Muscle of back (tissue), 3 donors: ENCODE measurements at regions not wholly inside any gene's neighbourhood (a gene's known extent, or its start where the extent isn't known, plus 50 kb on each side); places are given as distances from the start of the nearest gene placed in this dataset.

ENCODE experiments used
- DNase-seq, 3 donors: peaks; one replicate each; pipeline versions ENCODE4 v3.0.0 to v3.0.0-alpha.2; 2013

DNA sequence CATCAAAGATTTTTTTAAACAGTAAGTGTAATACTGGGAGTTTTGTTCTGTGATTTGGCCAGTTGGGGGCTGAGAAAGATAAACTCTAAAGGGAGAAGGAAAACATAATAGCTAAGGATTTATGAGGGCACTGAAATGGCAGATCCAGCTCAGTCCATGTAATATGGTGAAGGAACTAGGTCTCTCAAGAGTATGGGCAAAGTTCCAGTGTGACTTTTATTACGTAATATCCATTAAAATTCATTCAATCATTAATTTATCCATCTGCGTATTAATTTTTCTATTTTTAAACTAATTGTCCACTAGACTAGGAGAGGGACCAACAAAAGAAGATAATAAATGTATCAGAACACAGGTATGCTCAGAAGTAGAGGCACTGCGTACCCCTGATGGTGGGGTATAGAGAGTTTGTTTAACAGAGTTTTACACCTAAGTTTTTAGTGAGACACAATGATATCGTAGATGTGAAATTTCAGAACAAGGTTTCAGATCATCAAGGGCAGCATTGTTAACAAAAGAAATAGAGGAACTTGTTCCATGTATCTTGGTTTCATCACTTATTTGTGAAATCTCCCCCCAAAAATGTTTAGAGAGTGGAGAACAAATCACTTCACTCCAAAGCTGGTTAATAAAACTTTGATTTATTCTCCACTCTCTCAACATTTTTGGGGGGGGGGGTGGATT is 351.1 kb downstream of the GRXCR1 start:
- no peak for DNase-seq

DNA sequence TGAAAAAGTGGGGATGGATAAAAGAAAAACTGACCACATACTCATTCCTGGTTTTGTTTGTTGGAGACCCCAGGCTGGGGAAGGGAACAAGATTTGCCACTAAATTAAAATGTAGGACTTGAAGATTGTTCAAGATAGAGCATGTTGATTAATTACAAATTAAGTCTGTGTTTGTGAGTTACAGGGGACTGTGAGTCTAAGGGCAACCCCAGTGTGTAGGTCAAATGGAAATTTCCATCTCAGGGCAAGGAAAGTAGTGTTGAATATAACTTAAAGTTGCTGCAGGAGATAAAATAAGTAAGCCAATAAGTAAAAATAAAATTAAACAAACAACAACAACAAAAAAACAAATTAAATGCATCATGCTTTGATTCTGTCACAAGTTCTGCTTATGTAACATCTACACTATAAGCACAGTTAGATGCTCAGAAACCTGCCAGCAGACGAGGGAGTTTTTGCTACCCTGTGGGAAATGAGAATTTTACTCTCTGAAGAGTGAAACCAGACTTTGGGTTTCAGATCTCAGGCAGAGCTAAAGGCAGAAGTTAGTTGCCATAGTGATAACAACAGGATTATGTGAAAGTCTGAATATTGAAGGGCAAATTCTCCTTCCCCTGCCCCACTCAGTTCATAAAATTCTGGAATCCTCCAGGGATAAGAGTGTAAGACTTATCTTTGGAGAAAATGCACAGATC is 352.3 kb downstream of the GRXCR1 start:
- no peak for DNase-seq

DNA sequence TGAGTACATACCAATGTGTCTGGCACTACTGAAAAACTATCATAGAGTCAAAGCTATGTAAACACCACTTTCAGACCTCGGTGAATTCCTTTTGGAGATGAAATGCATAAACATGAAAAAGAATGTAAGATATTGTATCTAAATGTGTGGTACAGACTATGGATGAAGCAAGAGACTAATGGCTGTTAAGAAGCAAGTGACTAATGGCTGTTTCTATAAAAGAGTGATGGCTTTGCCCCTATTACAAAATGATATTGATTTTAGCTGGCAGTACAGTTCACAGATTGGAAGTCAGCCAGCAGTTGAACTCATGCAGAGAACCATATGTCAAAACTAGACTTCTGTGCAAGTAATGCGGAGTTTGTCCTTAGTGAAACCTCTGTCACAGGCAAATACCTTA is 359.3 kb downstream of the GRXCR1 start:
- no peak for DNase-seq

DNA sequence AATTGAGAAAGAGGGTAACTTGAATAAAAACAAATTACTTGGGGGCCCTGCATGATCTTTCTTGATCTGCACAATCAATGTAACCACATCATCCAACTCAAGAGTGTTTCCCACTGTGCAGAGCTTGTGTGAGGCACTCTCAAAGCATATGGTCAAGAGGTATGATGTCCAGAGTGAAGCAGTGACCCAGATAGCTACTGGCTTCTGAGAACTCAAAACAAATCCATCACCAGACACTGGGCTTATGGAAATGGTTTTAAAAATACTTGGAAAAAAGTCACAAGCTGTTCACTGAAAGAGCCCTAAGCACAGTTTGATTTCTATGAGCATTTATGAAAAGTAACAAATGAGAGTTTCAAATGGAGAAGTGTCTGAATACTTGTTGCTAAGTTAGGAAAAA is 361.0 kb downstream of the GRXCR1 start:
- DNase-seq: no peak

DNA sequence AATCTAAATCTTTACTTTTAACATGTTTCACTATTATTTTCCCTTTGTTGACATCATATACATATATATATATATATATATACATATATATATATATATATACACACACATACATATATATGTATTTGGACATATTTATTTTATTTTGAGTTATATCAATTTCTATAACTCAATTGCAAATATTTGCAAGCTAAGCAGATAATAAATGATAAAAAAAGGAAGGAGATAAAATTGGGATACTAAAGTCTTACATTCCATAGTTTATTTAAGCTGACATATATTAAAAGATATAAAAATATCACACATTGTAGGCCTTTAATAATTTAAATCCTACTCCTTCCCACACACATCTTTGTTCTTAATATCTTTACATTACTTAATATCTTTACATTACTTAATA is 372.2 kb downstream of the GRXCR1 start:
- DNase-seq: no peak

DNA sequence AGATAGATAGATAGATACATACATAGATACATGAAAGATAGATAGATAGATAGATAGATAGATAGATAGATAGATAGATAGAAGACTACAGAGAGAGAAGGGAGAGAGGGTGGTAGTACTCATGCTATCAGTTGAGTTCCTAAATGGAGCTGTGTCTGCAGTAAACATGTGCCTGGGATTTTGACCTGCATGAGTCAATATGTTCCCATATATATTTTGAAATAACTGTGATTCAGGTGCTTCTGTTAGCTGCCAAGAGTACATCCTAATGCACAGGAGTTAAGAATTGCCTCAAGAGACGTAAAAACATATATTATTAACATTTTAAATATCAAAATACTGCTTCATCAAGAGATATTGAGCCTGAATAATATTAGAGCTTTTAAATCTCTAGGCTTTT is 379.4 kb downstream of the GRXCR1 start:
- no peak for DNase-seq

DNA sequence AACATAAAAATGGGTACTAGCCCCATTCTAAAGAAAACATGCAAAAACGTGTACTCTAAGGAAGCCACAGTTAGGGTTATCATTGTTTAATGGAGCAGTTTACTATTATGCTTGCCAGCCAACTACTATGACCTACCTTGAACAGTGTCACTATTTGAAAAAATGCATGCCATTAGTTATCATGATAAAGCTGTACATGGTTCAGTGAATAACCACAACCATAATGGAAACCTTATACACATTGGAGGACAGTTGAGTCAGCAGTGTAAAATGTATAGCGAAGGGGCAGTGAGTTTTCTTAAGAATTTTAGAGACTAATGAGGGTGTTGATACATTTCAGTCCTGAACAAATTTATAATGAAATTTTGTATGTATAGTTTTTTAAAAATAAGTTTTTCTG is 381.9 kb downstream of the GRXCR1 start:
- DNase-seq: no peak

DNA sequence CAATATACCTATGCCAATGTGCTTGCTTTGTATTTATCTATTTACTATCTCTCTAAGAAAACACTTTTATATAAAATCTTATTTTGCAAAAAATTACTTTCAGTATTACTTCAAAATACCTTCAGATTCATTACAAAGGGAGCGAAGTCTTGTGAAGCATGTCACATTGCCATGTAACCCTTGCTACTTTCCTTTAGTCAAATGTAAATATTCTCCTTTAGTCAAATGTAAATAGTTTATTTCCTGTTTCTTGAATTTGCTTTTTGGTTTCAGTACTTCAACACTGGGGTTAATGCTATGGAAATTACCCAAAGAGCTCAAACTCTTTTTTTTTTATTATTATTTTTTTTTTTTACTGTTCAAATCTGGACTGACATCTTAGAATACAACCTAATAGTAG is 383.3 kb downstream of the GRXCR1 start:
- no peak for DNase-seq

DNA sequence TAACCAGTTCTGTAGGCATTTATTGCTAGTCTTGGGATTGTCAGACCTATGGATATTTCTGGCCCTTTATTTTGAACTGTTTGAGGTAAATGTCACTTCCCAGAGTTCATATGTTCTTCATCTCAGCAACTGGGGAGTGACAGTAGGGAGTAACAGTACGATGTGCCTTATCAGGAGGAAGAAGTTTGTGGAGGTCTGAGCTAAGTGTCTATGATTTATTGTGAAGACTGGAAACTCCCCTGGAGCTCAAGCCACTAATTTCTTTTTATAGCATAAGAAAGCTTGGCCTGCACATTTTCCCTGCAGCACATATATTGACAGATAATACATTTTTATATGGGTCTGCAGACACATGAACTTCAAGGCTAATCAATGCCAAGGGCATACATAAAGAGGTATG is 383.8 kb downstream of the GRXCR1 start:
- no peak for DNase-seq

DNA sequence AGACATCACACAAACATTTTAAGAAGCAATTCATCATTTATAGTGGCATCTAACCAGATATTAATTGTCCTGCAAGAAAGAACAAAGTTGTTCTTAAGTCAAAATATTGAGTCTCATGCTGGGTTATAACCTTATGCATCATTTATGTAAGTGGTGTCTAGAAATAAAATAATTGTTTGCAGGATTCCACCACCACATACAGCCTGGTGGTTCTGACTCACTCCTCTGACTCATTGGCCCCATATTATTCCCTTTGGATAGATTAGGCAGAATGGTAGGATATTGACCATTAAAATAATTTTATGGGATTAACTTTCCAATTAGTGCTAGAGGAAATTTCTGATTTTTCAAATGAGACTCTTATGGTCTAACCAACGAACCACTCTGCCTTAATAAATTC is 384.5 kb downstream of the GRXCR1 start:
- DNase-seq: peak in 1 of 3 donors; percentile 16

DNA sequence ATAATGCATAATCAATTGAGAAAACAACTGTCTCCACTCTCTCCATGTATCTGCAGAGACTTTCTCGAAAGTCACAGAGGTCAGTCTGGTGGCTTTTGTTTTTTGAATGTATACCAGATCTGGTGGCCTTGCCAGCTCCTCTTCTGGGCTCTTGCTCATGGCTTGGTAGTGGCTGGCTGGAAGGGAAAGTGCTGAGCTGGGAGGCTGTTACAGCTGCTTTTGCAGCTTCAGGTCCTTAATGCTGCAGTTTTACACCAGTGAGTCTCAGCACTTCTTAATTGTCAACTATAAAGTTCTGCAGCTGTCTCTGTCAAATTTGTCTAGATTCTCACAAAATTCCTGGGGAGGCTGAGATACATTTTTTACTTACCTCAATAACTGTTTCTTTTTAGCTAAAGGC is 390.0 kb downstream of the GRXCR1 start:
- DNase-seq: no peak

DNA sequence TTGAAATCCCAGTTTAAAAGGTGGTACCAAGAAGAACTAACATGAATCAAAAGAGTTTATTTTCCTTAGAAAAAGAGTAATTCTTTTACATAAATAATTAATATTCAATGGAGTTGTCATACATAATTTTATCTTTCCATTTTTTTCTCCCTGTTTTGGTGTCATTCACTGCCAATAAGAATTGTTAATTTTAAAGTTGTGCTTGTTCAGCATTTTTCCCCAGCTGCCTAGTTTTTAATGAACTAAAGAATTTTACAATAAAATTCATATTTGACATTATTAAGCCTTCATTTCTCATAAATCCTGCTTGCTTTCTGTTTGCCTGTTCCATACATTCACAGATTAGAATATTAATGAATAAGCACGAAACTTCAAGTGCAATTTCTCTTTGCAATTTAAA is 393.6 kb downstream of the GRXCR1 start:
- DNase-seq: no peak

DNA sequence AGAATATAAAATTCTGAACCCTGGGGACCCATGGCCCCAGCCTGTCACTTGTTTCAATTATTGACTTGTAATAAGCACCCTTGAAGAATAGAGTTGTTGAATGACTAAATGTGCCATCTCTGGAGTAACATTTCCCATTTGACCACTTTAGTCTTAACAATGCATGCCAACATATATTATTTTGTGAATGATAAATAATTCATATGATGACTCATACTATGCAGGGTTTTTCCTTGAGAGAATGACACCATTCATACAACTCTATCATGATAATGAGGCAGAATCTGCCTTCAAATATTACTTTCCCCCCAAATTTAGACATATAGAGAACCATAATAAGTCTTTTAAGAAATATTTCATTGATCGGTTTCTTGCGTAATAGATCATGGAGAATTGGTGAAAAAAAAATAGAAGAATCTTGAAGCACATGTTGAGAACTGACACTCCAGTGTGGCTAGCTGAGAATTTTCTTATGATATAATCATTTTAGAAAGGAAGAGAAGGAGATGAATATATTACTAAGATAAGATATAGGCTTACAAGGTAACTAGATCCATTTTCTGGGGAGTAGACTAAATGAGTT is 404.5 kb downstream of the GRXCR1 start:
- DNase-seq: no peak

DNA sequence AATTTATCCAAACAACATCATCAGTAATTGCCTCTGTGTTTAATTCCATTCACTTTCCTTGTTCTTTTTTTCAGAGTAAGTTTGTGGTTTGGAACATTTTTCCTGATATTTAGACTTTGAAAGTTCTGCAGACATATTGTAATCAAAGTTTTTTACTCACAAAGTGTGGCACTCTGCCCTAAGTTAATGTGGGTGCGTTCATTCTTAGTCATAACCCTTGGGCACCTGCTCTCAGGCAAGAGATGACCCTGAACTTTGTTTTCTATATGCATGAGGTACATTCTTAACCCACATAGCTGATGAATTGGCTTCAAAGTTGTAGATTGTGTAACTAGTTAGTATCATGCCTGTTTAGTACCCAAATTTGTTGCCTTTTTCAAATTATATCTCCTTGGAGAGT is 424.3 kb downstream of the GRXCR1 start:
- DNase-seq: no peak

DNA sequence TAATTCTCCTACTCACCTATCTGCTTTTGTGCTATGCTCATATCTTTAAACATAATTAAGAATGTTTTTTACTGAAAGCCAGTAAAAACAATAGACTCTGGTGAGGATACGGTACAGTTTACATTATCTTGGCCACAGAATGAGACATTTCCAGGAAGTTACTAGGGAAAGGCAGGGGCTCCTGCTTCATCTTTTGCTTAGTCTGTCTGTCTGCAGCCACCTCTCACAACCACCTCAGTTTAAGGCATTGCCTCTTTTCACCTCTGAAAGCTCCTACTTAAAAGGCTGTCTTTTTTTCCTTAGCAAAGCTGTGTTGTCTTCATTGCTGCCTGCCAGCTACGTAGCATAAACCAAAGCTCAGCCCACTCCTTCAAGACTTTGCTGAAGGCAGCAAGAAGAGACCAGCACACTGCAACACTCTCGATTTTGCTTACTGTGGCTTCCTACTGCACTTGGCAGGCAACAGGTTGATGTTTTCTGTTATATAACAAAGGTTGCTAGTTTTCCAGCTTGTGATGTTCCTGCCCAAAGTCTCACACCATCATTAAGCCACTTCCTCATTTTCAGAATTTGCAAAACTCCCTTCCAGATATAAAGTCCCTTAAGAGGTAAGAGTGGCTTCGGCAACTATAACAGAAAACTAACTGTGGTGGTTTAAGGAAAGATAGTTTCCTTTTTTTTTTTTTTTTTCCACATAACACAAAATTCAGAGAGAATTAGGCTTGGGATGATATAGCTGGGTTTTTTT is 432.9 kb downstream of the GRXCR1 start:
- DNase-seq: no peak

DNA sequence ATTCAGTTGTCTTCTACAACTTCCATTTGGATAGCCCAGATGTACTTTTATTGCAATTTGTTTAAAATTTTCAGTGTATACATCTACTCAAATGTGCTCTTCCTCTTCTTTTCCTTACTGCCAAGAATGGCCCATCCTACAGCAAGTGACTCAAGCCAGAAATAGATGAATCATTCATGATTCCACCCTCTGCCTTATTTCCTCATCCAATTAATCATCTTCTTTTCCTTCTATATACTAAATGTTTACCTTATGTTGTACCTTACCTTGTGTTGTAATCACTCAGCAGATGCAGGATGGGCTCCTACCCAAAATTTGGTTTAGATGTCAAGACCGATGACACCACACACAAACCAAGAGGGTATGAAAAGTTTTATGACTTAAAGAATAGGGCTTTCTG is 437.8 kb downstream of the GRXCR1 start:
- DNase-seq: peak in 1 of 3 donors; percentile 36

DNA sequence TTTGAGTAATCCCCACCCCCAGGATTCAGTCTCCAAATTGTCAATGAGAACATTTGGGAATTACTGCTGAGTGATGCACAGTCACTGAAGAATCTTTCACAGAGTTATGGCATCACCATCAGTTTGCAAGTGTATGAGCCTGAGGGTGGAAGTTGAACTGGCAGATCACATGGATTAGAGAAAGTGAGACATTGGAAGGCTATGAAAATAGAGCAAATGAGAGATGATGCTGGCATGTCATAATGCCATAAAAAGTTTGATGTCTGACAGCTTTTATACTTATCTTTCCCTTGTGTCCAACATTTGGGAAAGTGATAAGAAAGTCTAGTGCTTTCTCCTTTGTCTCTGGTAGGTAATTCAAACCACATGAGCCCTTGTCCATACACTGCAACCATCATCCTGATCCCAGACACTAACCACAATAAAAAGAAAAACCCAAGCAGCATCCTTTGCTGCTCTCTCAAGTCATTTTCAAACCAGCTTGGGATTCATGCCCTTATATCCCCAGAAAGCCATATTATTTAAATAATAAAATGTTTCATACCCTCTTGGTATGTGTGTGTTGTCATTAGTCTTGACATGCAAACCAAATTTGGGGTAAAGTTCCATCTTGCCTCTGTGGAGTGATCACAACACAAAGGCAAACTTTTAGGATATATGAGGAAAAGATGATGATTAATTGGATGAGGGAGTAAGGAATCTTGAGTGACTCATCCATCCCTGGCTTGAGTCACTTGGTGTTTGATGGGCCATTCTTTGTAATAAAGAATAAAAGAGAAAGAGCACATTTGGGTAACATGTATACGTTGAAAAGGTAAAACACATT is 438.9 kb downstream of the GRXCR1 start:
- DNase-seq: peak in 1 of 3 donors; percentile 75

DNA sequence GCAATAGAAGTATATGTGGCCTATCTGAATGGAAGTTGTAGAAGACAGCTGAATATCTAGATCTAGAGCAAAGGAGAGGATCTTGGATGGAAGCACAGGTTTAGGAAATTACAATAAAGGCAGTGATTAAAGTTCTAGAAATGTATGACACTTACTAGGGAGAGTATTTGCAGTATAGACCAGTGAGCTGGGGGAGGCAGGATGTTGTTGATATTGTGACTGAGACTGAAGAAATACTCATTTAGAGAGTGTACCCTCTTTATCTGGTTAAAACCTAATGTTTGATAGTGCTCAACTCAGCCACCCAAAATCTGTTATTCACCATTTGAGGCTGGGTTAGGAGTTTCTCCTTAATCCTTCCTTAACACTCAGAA is 439.5 kb downstream of the GRXCR1 start:
- no peak for DNase-seq

DNA sequence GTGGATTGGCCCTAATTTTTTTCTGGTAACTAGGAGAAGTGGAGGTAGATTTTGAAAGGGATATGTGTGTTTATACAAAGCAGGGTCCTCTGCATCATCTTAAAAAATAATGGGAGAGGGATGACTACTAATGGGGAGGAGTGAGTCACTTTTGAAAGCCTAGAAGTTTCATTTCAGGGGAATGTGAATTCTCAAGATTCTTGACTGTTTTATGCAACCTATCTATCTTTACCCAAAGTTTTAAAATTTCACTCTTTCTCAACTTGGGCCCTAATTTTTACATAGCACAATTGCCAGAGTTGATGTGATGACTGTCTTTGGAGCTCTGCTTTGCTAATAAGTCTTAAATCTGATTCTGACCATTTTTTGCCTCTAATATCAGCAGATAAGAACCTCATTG is 445.2 kb downstream of the GRXCR1 start:
- no peak for DNase-seq

DNA sequence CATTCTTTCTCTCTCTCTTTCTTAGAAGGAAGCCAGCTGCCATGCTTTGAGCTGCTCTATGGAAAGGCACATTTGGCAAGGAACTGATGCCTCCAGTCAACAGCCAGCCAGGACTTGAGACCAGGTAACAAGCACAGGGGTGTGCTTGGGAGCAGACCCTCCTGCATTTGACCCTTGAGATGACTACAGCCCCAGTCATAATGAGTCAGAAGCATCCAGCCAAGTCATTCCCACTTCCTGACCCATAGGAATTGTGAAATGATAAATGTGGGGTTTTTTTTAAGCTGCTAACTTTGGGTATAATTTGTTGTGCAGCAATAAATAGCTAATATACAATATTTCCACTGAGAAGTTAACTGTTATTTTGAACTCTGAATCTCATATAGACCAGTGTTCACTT is 446.9 kb downstream of the GRXCR1 start:
- peak in 1 of 3 donors; percentile 40 for DNase-seq

DNA sequence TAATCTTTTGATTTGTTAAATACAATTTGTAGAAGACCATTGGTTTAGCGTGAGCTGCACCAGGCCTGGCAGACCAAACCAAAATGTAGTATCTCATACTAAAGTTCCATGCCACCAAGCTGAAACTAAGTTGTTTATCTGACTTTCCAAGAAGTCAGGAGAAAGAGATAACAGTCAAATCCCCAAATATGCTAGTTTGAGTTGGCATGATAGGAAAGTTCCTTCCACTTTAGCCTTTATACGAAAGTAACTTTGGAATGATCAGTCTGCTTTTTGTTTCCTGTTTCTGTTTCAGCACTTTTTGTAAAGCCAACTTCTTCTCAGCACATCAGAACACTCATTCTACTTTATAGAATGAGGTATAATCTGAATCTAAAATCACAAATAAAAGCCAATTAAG is 449.2 kb downstream of the GRXCR1 start:
- no peak for DNase-seq

DNA sequence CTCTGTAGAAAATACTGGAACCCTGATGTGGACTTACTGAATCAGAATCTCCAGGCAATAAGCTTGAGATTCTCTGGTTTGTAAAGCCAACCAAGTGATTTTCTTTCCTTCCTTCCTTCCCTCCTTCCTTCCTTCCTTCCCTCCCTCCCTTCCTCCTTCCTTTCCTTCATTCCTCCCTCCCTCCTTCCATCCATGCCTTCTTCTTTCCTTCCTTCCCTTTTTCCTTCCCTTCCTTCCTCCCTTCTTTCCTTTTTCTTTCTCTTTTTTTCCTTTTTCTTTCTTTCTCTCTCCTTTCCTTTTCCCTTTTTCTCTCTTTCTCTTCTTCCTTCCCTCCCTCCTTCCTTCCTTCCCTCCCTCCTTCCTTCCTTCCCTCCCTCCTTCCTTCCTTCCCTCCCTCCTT is 450.8 kb downstream of the GRXCR1 start:
- no peak for DNase-seq
